IMR-90 (cell line): ENCODE measurements at regions not wholly inside any gene's neighbourhood (a gene's known extent, or its start where the extent isn't known, plus 50 kb on each side); places are given as distances from the start of the nearest gene placed in this dataset.
"Not testable (repeated sequence)": the region's sequence is repeated elsewhere in the genome, so short reads cannot be mapped to it uniquely, and the experiment has no call there.

Experiments
- ATAC-seq: fragments of 200-7000 bp; cut with Tn5 transposase; 2 replicates; pipeline ENCODE4 v1.9.1; 2020; ENCODE audit warnings: low read depth, mild to moderate bottlenecking, moderate library complexity
- BruUV-seq: library from RNA; stranded (reverse); fragments of 400-500 nt; replicated peaks from 2 replicates; lab custom pipeline; 2021; lab: Mats Ljungman, UMichigan
- CTCF ChIA-PET: fragments of 300-600 bp; formaldehyde crosslinking; extraction: SDS; loops from one replicate; lab custom pipeline; 2021; ENCODE audit warnings: antibody characterized with exemption; lab: Yijun Ruan, JAX
- POLR2A ChIA-PET: fragments of 300-600 bp; sonication (Branson Sonifier 250); formaldehyde crosslinking; loops from one replicate; lab custom pipeline; 2022; ENCODE audit warnings: antibody characterized with exemption; ENCODE audit not compliant: unreplicated experiment; lab: Charles Lee
- DNase-seq: peaks from one replicate; pipeline ENCODE4 v3.0.0; 2013
- H2AFZ ChIP-seq: replicated peaks from 2 replicates; pipeline ENCODE3; 2013; ENCODE audit warnings: low read length, mild to moderate bottlenecking; ENCODE audit not compliant: poor library complexity
- H2AK5ac ChIP-seq: 2 replicates; pipeline ENCODE4 v1.6.1; 2013; ENCODE audit warnings: low read depth, low read length, inconsistent platforms
- H2AK9ac ChIP-seq: replicated peaks from 2 replicates; pipeline ENCODE3; 2013; ENCODE audit warnings: mild to moderate bottlenecking, low read depth, low read length, moderate library complexity; ENCODE audit not compliant: poor library complexity
- H2BK120ac ChIP-seq: 2 replicates; pipeline ENCODE4 v1.6.1; 2013; ENCODE audit warnings: low read depth, low read length, inconsistent platforms
- H2BK15ac ChIP-seq: 3 replicates; pipeline ENCODE4 v1.6.1; 2013; ENCODE audit warnings: low read depth, low read length, inconsistent platforms
- H2BK20ac ChIP-seq: 2 replicates; pipeline ENCODE4 v1.6.1; 2013; ENCODE audit warnings: low read depth, mild to moderate bottlenecking, inconsistent platforms, low read length, moderate library complexity
- H2BK5ac ChIP-seq: 2 replicates; pipeline ENCODE4 v1.6.1; 2013; ENCODE audit warnings: mild to moderate bottlenecking, low read depth, low read length, inconsistent platforms; ENCODE audit not compliant: poor library complexity, severe bottlenecking
- H3K14ac ChIP-seq: replicated peaks from 2 replicates; pipeline ENCODE4 v1.6.1; 2013; ENCODE audit warnings: low read depth, low read length, inconsistent platforms
- H3K18ac ChIP-seq: 2 replicates; pipeline ENCODE4 v1.6.1; 2013; ENCODE audit warnings: low read depth, low read length, control low read depth
- H3K23ac ChIP-seq: 2 replicates; pipeline ENCODE4 v1.6.1; 2013; ENCODE audit warnings: low read depth, low read length, inconsistent platforms
- H3K27ac ChIP-seq: 2 replicates; pipeline ENCODE4 v1.5.1; 2013; ENCODE audit warnings: mild to moderate bottlenecking, control low read depth, low read length; ENCODE audit not compliant: insufficient read depth
- H3K27me3 ChIP-seq: 2 replicates; pipeline ENCODE4 v1.6.1; 2013; ENCODE audit warnings: low read length; ENCODE audit not compliant: control insufficient read depth, insufficient read depth
- H3K36me3 ChIP-seq: 2 replicates; pipeline ENCODE4 v1.6.1; 2013; ENCODE audit warnings: low read length, mixed read lengths; ENCODE audit not compliant: control insufficient read depth, insufficient read depth
- H3K4ac ChIP-seq: 2 replicates; pipeline ENCODE4 v1.6.1; 2013; ENCODE audit warnings: low read depth, low read length, inconsistent platforms
- H3K4me1 ChIP-seq: 2 replicates; pipeline ENCODE4 v1.6.1; 2013; ENCODE audit warnings: low read length, mixed read lengths; ENCODE audit not compliant: control insufficient read depth, insufficient read depth
- H3K4me2 ChIP-seq: 2 replicates; pipeline ENCODE4 v1.6.1; 2013; ENCODE audit warnings: low read depth, mild to moderate bottlenecking, control low read depth, low read length, moderate library complexity
- H3K4me3 ChIP-seq: 2 replicates; pipeline ENCODE4 v1.5.1; 2013; ENCODE audit warnings: low read depth, mild to moderate bottlenecking, control low read depth, low read length, moderate library complexity; ENCODE audit not compliant: insufficient read depth
- H3K56ac ChIP-seq: 2 replicates; pipeline ENCODE4 v1.6.1; 2013; ENCODE audit warnings: low read length, inconsistent platforms; ENCODE audit not compliant: insufficient read depth; ENCODE audit errors: extremely low read depth
- H3K79me1 ChIP-seq, 2 experiments: 2 replicates each; pipeline ENCODE4 v1.6.1; 2013; ENCODE audit warnings: low read length in 2 of 2, inconsistent platforms in 1 of 2, low read depth in 1 of 2
- H3K9ac ChIP-seq: 2 replicates; pipeline ENCODE4 v1.6.1; 2013; ENCODE audit warnings: low read depth, low read length, control low read depth
- H3K9me1 ChIP-seq: 2 replicates; pipeline ENCODE4 v1.6.1; 2013; ENCODE audit warnings: low read length, inconsistent platforms; ENCODE audit not compliant: insufficient read depth
- H3K9me3 ChIP-seq: 2 replicates; pipeline ENCODE4 v1.6.1; 2013; ENCODE audit warnings: low read length; ENCODE audit not compliant: control insufficient read depth, insufficient read depth
- H4K20me1 ChIP-seq: 2 replicates; pipeline ENCODE4 v1.6.1; 2013; ENCODE audit warnings: low read length, inconsistent platforms; ENCODE audit not compliant: insufficient read depth
- H4K5ac ChIP-seq: 2 replicates; pipeline ENCODE4 v1.6.1; 2013; ENCODE audit warnings: mild to moderate bottlenecking, low read depth, low read length, control low read depth
- H4K8ac ChIP-seq, 2 experiments: 2 replicates each; pipeline ENCODE4 v1.6.1; 2013; ENCODE audit warnings: low read depth in 2 of 2, low read length in 2 of 2, control low read depth in 1 of 2, inconsistent platforms in 1 of 2
- H4K91ac ChIP-seq: 2 replicates; pipeline ENCODE4 v1.6.1; 2013; ENCODE audit warnings: low read depth, low read length, inconsistent platforms; ENCODE audit not compliant: insufficient read depth
- FOS ChIP-seq: fragments of 150-350 bp; IDR thresholded peaks from 2 replicates; pipeline ENCODE4 v1.6.1; 2016; ENCODE audit warnings: low read depth, low read length
- MAZ ChIP-seq: IDR thresholded peaks from 2 replicates; pipeline ENCODE4 v1.6.1; 2012; ENCODE audit warnings: low read depth, mild to moderate bottlenecking, low read length, improper control_type of control experiment, moderate library complexity, borderline replicate concordance
- MXI1 ChIP-seq: IDR thresholded peaks from 2 replicates; pipeline ENCODE4 v1.6.1; 2012; ENCODE audit warnings: low read depth, mild to moderate bottlenecking, low read length, moderate library complexity, borderline replicate concordance
- RAD21 ChIP-seq: IDR thresholded peaks from 2 replicates; pipeline ENCODE4 v1.6.1; 2012; ENCODE audit warnings: low read length, improper control_type of control experiment
- RCOR1 ChIP-seq: IDR thresholded peaks from 2 replicates; pipeline ENCODE4 v1.6.1; 2012; ENCODE audit warnings: mild to moderate bottlenecking, low read length, improper control_type of control experiment; ENCODE audit not compliant: insufficient replicate concordance
- RFX5 ChIP-seq: IDR thresholded peaks from 2 replicates; pipeline ENCODE4 v1.8.0; 2012; ENCODE audit warnings: low read depth, mild to moderate bottlenecking, low read length, moderate library complexity
- SMC3 ChIP-seq: fragments of 150-350 bp; IDR thresholded peaks from 2 replicates; pipeline ENCODE4 v1.6.1; 2016; ENCODE audit warnings: low read depth, mild to moderate bottlenecking, antibody characterized with exemption, low read length, moderate library complexity
- WGBS, 2 experiments: methylation state at CpG; one replicate each; pipeline versions ENCODE4 v1.1.5 to v1.1.7; 2013; ENCODE audit warnings: missing lambda C conversion rate in 2 of 2; ENCODE audit not compliant: insufficient read length in 1 of 2; ENCODE audit errors: extremely low coverage in 2 of 2; 5-methylcytosine and 5-hydroxymethylcytosine counted together
- dilution Hi-C: fragments of 300-500 bp; cut with HindIII; formaldehyde crosslinking; loops from one replicate; pipeline ENCODE4 v1.14.3; 2018; ENCODE audit warnings: low sequenced_read_pairs; ENCODE audit not compliant: unreplicated experiment
- in situ Hi-C: fragments of 300-500 bp; cut with MboI; formaldehyde crosslinking; loops from 3 replicates; pipeline ENCODE4 v1.14.3; 2019; ENCODE audit warnings: low sequenced_read_pairs, inconsistent platforms, mixed read lengths
- intact Hi-C: fragments of 100-400 bp; cut with micrococcal nuclease; formaldehyde crosslinking; loops from 2 replicates; pipeline ENCODE4 v1.10.0; 2022

DNA sequence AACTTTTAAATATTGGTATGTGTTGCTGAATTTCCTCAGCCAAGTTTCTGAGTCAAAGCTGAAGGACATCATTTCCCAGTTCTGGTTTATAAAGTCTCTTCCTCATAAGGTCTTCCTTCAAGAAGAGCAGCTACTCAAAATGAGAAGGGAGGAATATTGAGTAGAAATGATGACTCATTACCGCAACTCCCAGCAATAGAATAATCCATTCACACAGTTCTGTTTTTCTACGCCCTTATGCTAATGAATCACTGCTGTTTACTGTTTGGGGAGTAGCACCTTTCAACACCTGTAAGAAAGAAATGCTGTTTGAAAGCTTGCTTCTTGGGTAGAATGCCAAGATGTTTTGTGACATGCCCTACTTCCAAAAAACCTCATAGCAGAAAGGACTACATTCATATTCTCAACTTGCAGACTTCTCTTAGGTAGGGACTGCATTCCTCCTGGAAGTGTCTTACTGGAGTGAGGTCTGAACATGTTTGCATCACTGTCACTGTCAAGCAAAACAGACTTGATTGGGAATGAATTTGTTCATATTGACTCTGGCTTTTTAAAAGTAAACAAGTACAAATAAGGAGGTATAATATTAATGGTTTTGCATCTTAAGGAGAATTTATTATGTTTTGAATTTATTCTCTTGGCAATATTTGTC, 147.2 kb upstream of the BANK1 start:
- intact Hi-C loops (no loop called here), in situ Hi-C loops (no loop called here), dilution Hi-C loops (no loop called here)
- no peak for DNase-seq
- H2AK5ac ChIP-seq, result no peak overlapping the region
- H4K8ac ChIP-seq, result no peak overlapping the region
- no peak overlapping the region for H3K4me3 ChIP-seq
- H2BK5ac ChIP-seq, result no peak overlapping the region
- no peaks in the 10 kb centered on the region for H3K79me1 ChIP-seq
- H2BK120ac ChIP-seq, result no peak overlapping the region
- H2AK9ac ChIP-seq, result no peak overlapping the region
- no peak overlapping the region for H4K91ac ChIP-seq
- H3K27ac ChIP-seq, result no peak overlapping the region
- H3K23ac ChIP-seq, result no peak overlapping the region
- H3K18ac ChIP-seq, result no peak overlapping the region
- ChIA-PET POLR2A (no interaction called here), CTCF (no interaction called here)
- H3K9me3 ChIP-seq, result no peaks in the 10 kb centered on the region
- no peaks in the 10 kb centered on the region for H4K20me1 ChIP-seq
- H3K56ac ChIP-seq, result no peak overlapping the region
- H3K4me2 ChIP-seq, result no peak overlapping the region
- H2AFZ ChIP-seq, result no peak overlapping the region
- H3K4ac ChIP-seq, result no peak overlapping the region
- no CpG with 5 or more reads among the region's 2 CpGs for WGBS, 2 experiments
- no peak overlapping the region for H3K9ac ChIP-seq
- no peaks in the 10 kb centered on the region for H3K9me1 ChIP-seq
- H3K36me3 ChIP-seq, result no peaks in the 10 kb centered on the region
- no peaks in the 10 kb centered on the region for H3K4me1 ChIP-seq
- no peak for TF ChIP-seq FOS
- TF ChIP-seq SMC3, result no peak
- TF ChIP-seq RCOR1, result no peak
- no peak for TF ChIP-seq MAZ
- no peak for TF ChIP-seq RAD21
- no peak for TF ChIP-seq MXI1
- TF ChIP-seq RFX5, result no peak
- no peak overlapping the region for H4K5ac ChIP-seq
- no peak for ATAC-seq
- H2BK15ac ChIP-seq, result no peak overlapping the region
- H2BK20ac ChIP-seq, result no peak overlapping the region
- H3K27me3 ChIP-seq, result 0 out of 2 replicates have a peak, but pooled peaks cover under 1% of the 10 kb centered on the region
- H3K14ac ChIP-seq, result no peak overlapping the region
- BruUV-seq, result no TSS peak

DNA sequence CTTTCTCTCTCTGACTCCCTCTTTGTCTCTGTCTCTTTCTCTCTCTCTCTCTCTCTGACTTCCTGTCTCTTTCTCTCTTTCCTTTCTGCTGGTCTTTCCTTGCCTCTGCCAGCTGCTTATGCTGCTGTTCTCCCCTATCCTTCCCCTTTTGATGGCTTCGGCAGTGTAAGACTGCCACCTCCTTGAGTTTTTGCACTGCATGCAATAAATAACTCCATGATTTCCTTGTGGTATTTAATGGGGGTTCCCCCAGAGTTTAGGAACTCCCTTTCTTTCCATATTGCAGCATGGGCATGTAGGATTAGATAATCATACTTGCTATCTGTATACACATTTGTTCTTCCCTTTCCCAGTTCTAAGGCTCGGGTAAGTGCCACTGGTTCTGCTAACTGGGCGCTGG, 157.8 kb upstream of the BANK1 start:
- H2BK20ac ChIP-seq, in situ Hi-C loops, H3K4me2 ChIP-seq, intact Hi-C loops, H3K18ac ChIP-seq, H3K4ac ChIP-seq, H2BK15ac ChIP-seq, H3K4me3 ChIP-seq, H3K27me3 ChIP-seq, DNase-seq, ATAC-seq, H3K14ac ChIP-seq, H4K5ac ChIP-seq, POLR2A ChIA-PET, H3K4me1 ChIP-seq, H2BK5ac ChIP-seq, H3K9ac ChIP-seq, H3K36me3 ChIP-seq, H2BK120ac ChIP-seq, H4K91ac ChIP-seq, H3K27ac ChIP-seq, H2AK9ac ChIP-seq, H4K20me1 ChIP-seq, dilution Hi-C loops, H3K56ac ChIP-seq, CTCF ChIA-PET, H3K9me1 ChIP-seq, H3K23ac ChIP-seq, H4K8ac ChIP-seq, BruUV-seq, H3K79me1 ChIP-seq, H3K9me3 ChIP-seq, H2AFZ ChIP-seq, H2AK5ac ChIP-seq: not testable (repeated sequence)
- no CpG with 5 or more reads among the region's 3 CpGs for WGBS, 2 experiments
